ENCODE measurements at regions not wholly inside any gene's neighbourhood (a gene's known extent, or its start where the extent isn't known, plus 50 kb on each side); places are given as distances from the start of the nearest gene placed in this dataset.

GRCh38 chr12:94815958-94816357 is 165.6 kb upstream of the TMCC3 start:
- H3K27me3 ChIP-seq (ENCODE audit: insufficient read depth, low read depth, low read length), result no peaks in the 10 kb centered on the region
- H3F3A ChIP-seq (ENCODE audit: insufficient read depth, low read length, poor library complexity, severe bottlenecking), result no peaks in the 10 kb centered on the region
- H4K20me1 ChIP-seq (ENCODE audit: insufficient read depth), result no peaks in the 10 kb centered on the region
- H3K36me3 ChIP-seq (ENCODE audit: insufficient read depth, low read length), result no peaks in the 10 kb centered on the region
- no peaks in the 10 kb centered on the region for H3K79me2 ChIP-seq (replicated peaks; ENCODE audit: insufficient read depth, low read length)
- H3K9ac ChIP-seq (ENCODE audit: low read length), result no peak overlapping the region
- peaks cover 10% of the 10 kb centered on the region for H3K9me3 ChIP-seq (ENCODE audit: low read length)
- H2AFZ ChIP-seq (ENCODE audit: low read depth, low read length), result no peak overlapping the region
- no peak for TF ChIP-seq TAF1 (IDR thresholded peaks at IDR 0.05; ENCODE audit: low read depth)
- TF ChIP-seq SMC3 (conservative IDR thresholded peaks at IDR 0.05; ENCODE audit: poor library complexity), result no peak
- TF ChIP-seq EP300 (conservative IDR thresholded peaks at IDR 0.05; ENCODE audit: poor library complexity, severe bottlenecking), result no peak
- TF ChIP-seq CTCF (IDR thresholded peaks at IDR 0.05; ENCODE audit: poor library complexity, severe bottlenecking), result no peak
- TF ChIP-seq MXI1 (conservative IDR thresholded peaks at IDR 0.05; ENCODE audit: poor library complexity, severe bottlenecking), result no peak
- TF ChIP-seq POLR2AphosphoS5 (IDR thresholded peaks at IDR 0.05), result no peak
- TF ChIP-seq REST (IDR thresholded peaks at IDR 0.05; ENCODE audit: borderline replicate concordance), result no peak
- H3K27ac ChIP-seq (ENCODE audit: low read length), result no peak overlapping the region
- H3K4me2 ChIP-seq (ENCODE audit: low read length), result no peak overlapping the region
- no peaks in the 10 kb centered on the region for H3K9me2 ChIP-seq (ENCODE audit: insufficient read depth, low read length)
- no peak overlapping the region for H3K4me3 ChIP-seq (ENCODE audit: low read length)

- Histone ChIP-seq H3K27me3 (ENCODE audit: insufficient read depth, low read depth, low read length) (no peaks in the 10 kb centered on the region), H3K36me3 (ENCODE audit: insufficient read depth, low read length) (no peaks in the 10 kb centered on the region)
These were observed 165.1 kb upstream of the TMCC3 start for GRCh38 chr12:94815450-94815849.

More at GRCh38 chr12:94815450-94815849, 165.1 kb upstream of the TMCC3 start:
- no peak overlapping the region for H3K4me2 ChIP-seq (ENCODE audit: low read length)
- H4K20me1 ChIP-seq (ENCODE audit: insufficient read depth), result no peaks in the 10 kb centered on the region
- no peaks in the 10 kb centered on the region for H3K79me2 ChIP-seq (replicated peaks; ENCODE audit: insufficient read depth, low read length)
- TF ChIP-seq RAD21 (conservative IDR thresholded peaks at IDR 0.05) (no peak), EP300 (conservative IDR thresholded peaks at IDR 0.05; ENCODE audit: poor library complexity, severe bottlenecking) (no peak), REST (IDR thresholded peaks at IDR 0.05; ENCODE audit: borderline replicate concordance) (no peak), POLR2AphosphoS5 (IDR thresholded peaks at IDR 0.05) (no peak), EZH2 (IDR thresholded peaks at IDR 0.05; ENCODE audit: borderline replicate concordance, insufficient read depth, low read length, poor library complexity, severe bottlenecking) (no peak), TAF1 (IDR thresholded peaks at IDR 0.05; ENCODE audit: low read depth) (no peak), CTCF (IDR thresholded peaks at IDR 0.05; ENCODE audit: poor library complexity, severe bottlenecking) (no peak)
- H3F3A ChIP-seq (ENCODE audit: insufficient read depth, low read length, poor library complexity, severe bottlenecking), result no peaks in the 10 kb centered on the region
- H3K9me2 ChIP-seq (ENCODE audit: insufficient read depth, low read length), result no peaks in the 10 kb centered on the region
- no peak overlapping the region for H3K9ac ChIP-seq (ENCODE audit: low read length)
- H3K4me3 ChIP-seq (ENCODE audit: low read length), result no peak overlapping the region
- H2AFZ ChIP-seq (ENCODE audit: low read depth, low read length), result no peak overlapping the region
- peaks cover 10% of the 10 kb centered on the region for H3K9me3 ChIP-seq (ENCODE audit: low read length)
- H3K27ac ChIP-seq (ENCODE audit: low read length), result no peak overlapping the region
